Activated T-cell treated with anti-CD3 and anti-CD28 coated beads, Interleukin-2, amount 50 U/mL, for 4 hours (primary cell): ENCODE measurements at regions not wholly inside any gene's neighbourhood (a gene's known extent, or its start where the extent isn't known, plus 50 kb on each side); places are given as distances from the start of the nearest gene placed in this dataset.

Source experiments
- ATAC-seq, 2 donors: fragments of 200-7000 bp; cut with Tn5 transposase; one replicate each; pipeline ENCODE4 v1.10.0; 2021
- DNase-seq: peaks from one replicate; pipeline ENCODE4 v3.0.0-alpha.2; 2020
- H3K27me3 Mint-ChIP-seq: one replicate; pipeline ENCODE4 v1.8.0; 2021; ENCODE audit warnings: low read depth, mixed read lengths
- H3K36me3 Mint-ChIP-seq: one replicate; pipeline ENCODE4 v1.8.0; 2022; ENCODE audit warnings: mixed read lengths; ENCODE audit not compliant: insufficient read depth
- H3K4me1 Mint-ChIP-seq: one replicate; pipeline ENCODE4 v1.8.0; 2021; ENCODE audit warnings: low read depth, mixed read lengths
- H3K4me3 Mint-ChIP-seq: one replicate; pipeline ENCODE4 v1.8.0; 2021; ENCODE audit warnings: mild to moderate bottlenecking, moderate library complexity, mixed read lengths
- H3K9me3 Mint-ChIP-seq: one replicate; pipeline ENCODE4 v1.8.0; 2021; ENCODE audit warnings: mixed read lengths

GRCh38 chr11:122509091-122509490 is 146.4 kb upstream of the UBASH3B start:
- Mint-ChIP-seq H3K4me3 (no peak overlapping the region), H3K27me3 (peaks cover 18% of the 10 kb centered on the region), H3K4me1 (no peaks in the 10 kb centered on the region), H3K36me3 (no peaks in the 10 kb centered on the region), H3K9me3 (no peaks in the 10 kb centered on the region)
- DNase-seq: no peak
- ATAC-seq: no peak

GRCh38 chr11:122505304-122506006 is 150.1 kb upstream of the UBASH3B start:
- Mint-ChIP-seq H3K27me3 (peaks cover 27% of the 10 kb centered on the region), H3K36me3 (no peaks in the 10 kb centered on the region), H3K4me1 (no peaks in the 10 kb centered on the region), H3K9me3 (no peaks in the 10 kb centered on the region), H3K4me3 (no peak overlapping the region)
- DNase-seq (peak; percentile 14), ATAC-seq (peak; percentile 59 to 70)

- no peaks in the 10 kb centered on the region for H3K4me1 Mint-ChIP-seq
- peaks cover 8% of the 10 kb centered on the region for H3K27me3 Mint-ChIP-seq
- H3K9me3 Mint-ChIP-seq: no peaks in the 10 kb centered on the region
- H3K36me3 Mint-ChIP-seq: no peaks in the 10 kb centered on the region
- ATAC-seq (no peak), DNase-seq (no peak)
- H3K4me3 Mint-ChIP-seq: no peak overlapping the region
Measured at GRCh38 chr11:122494221-122494620, 161.3 kb upstream of the UBASH3B start.

GRCh38 chr11:122491509-122491908 is 164.0 kb upstream of the UBASH3B start:
- Mint-ChIP-seq H3K4me3 (no peak overlapping the region), H3K4me1 (no peaks in the 10 kb centered on the region), H3K9me3 (no peaks in the 10 kb centered on the region), H3K27me3 (peaks cover 4% of the 10 kb centered on the region), H3K36me3 (no peaks in the 10 kb centered on the region)
- DNase-seq: no peak
- no peak for ATAC-seq

- no peaks in the 10 kb centered on the region for H3K9me3 Mint-ChIP-seq
- no peaks in the 10 kb centered on the region for H3K4me1 Mint-ChIP-seq
- H3K27me3 Mint-ChIP-seq: peaks cover 3% of the 10 kb centered on the region
- no peaks in the 10 kb centered on the region for H3K36me3 Mint-ChIP-seq
- no peak for ATAC-seq
- no peak for DNase-seq
- H3K4me3 Mint-ChIP-seq: no peak overlapping the region
Measured at GRCh38 chr11:122488892-122489706, 166.4 kb upstream of the UBASH3B start.

GRCh38 chr11:122487669-122488068 is 167.9 kb upstream of the UBASH3B start:
- no peaks in the 10 kb centered on the region for H3K4me1 Mint-ChIP-seq
- no peak overlapping the region for H3K4me3 Mint-ChIP-seq
- DNase-seq (no peak), ATAC-seq (no peak)
- peaks cover 4% of the 10 kb centered on the region for H3K36me3 Mint-ChIP-seq
- peaks cover 13% of the 10 kb centered on the region for H3K9me3 Mint-ChIP-seq
- no peaks in the 10 kb centered on the region for H3K27me3 Mint-ChIP-seq

- Mint-ChIP-seq H3K27me3 (no peaks in the 10 kb centered on the region), H3K36me3 (peaks cover 4% of the 10 kb centered on the region), H3K9me3 (peaks cover 19% of the 10 kb centered on the region), H3K4me1 (no peaks in the 10 kb centered on the region), H3K4me3 (no peak overlapping the region)
- ATAC-seq: no peak
- no peak for DNase-seq
Measured at GRCh38 chr11:122486793-122487495, 168.6 kb upstream of the UBASH3B start.

GRCh38 chr11:122478986-122479385 is 176.5 kb upstream of the UBASH3B start:
- Mint-ChIP-seq H3K36me3 (peaks cover 4% of the 10 kb centered on the region), H3K9me3 (peaks cover 21% of the 10 kb centered on the region), H3K27me3 (peaks cover 11% of the 10 kb centered on the region), H3K4me3 (no peak overlapping the region), H3K4me1 (no peaks in the 10 kb centered on the region)
- DNase-seq (no peak), ATAC-seq (no peak)

GRCh38 chr11:122468965-122469364 is 186.6 kb upstream of the UBASH3B start:
- no peak for DNase-seq
- no peaks in the 10 kb centered on the region for H3K27me3 Mint-ChIP-seq
- no peaks in the 10 kb centered on the region for H3K36me3 Mint-ChIP-seq
- peaks cover 3% of the 10 kb centered on the region for H3K9me3 Mint-ChIP-seq
- H3K4me3 Mint-ChIP-seq: no peak overlapping the region
- no peak for ATAC-seq
- no peaks in the 10 kb centered on the region for H3K4me1 Mint-ChIP-seq

- H3K4me1 Mint-ChIP-seq: no peaks in the 10 kb centered on the region
- H3K27me3 Mint-ChIP-seq: no peaks in the 10 kb centered on the region
- ATAC-seq: no peak
- H3K36me3 Mint-ChIP-seq: no peaks in the 10 kb centered on the region
- H3K9me3 Mint-ChIP-seq: peaks cover 34% of the 10 kb centered on the region
- H3K4me3 Mint-ChIP-seq: no peak overlapping the region
- no peak for DNase-seq
Measured at GRCh38 chr11:122463530-122463929, 192.0 kb upstream of the UBASH3B start.

GRCh38 chr11:122459064-122459463 is 196.5 kb upstream of the UBASH3B start:
- Mint-ChIP-seq H3K4me1 (no peaks in the 10 kb centered on the region), H3K27me3 (peaks cover 7% of the 10 kb centered on the region), H3K4me3 (no peak overlapping the region), H3K36me3 (no peaks in the 10 kb centered on the region), H3K9me3 (peaks cover 46% of the 10 kb centered on the region)
- ATAC-seq: no peak
- no peak for DNase-seq

GRCh38 chr11:122453586-122453985 is 201.9 kb upstream of the UBASH3B start:
- no peak overlapping the region for H3K4me3 Mint-ChIP-seq
- ATAC-seq (no peak), DNase-seq (no peak)
- no peaks in the 10 kb centered on the region for H3K4me1 Mint-ChIP-seq
- no peaks in the 10 kb centered on the region for H3K36me3 Mint-ChIP-seq
- H3K27me3 Mint-ChIP-seq: peaks cover 7% of the 10 kb centered on the region
- H3K9me3 Mint-ChIP-seq: peaks cover 14% of the 10 kb centered on the region

- Mint-ChIP-seq H3K4me3 (no peak overlapping the region), H3K27me3 (peaks cover 10% of the 10 kb centered on the region), H3K4me1 (no peaks in the 10 kb centered on the region), H3K9me3 (peaks cover 5% of the 10 kb centered on the region), H3K36me3 (no peaks in the 10 kb centered on the region)
- DNase-seq (no peak), ATAC-seq (no peak)
Measured at GRCh38 chr11:122451911-122452310, 203.6 kb upstream of the UBASH3B start.

- no peak overlapping the region for H3K4me3 Mint-ChIP-seq
- no peaks in the 10 kb centered on the region for H3K36me3 Mint-ChIP-seq
- H3K9me3 Mint-ChIP-seq: no peaks in the 10 kb centered on the region
Measured at GRCh38 chr11:122441666-122442035, 213.9 kb upstream of the UBASH3B start.

More at GRCh38 chr11:122441666-122442035, 213.9 kb upstream of the UBASH3B start:
- Mint-ChIP-seq H3K27me3 (peaks cover 27% of the 10 kb centered on the region), H3K4me1 (peaks cover 6% of the 10 kb centered on the region)
- ATAC-seq (no peak), DNase-seq (no peak)
